H9 (cell line): ENCODE measurements at regions not wholly inside any gene's neighbourhood (a gene's known extent, or its start where the extent isn't known, plus 50 kb on each side); places are given as distances from the start of the nearest gene placed in this dataset.
A peak's percentile ranks its signal among the peaks of the same experiment; 100 is the strongest.

ENCODE experiments used
- DNase-seq: peaks from one replicate; pipeline ENCODE4 v3.0.0-alpha.2; 2017
- H2AFZ ChIP-seq: one replicate; pipeline ENCODE4 v1.6.1; 2013; ENCODE audit warnings: mild to moderate bottlenecking, low read length, control low read depth, moderate library complexity
- H2AK5ac ChIP-seq: 2 replicates; pipeline ENCODE4 v1.6.1; 2013; ENCODE audit warnings: low read length, control low read depth, mixed read lengths; ENCODE audit not compliant: insufficient read length
- H2BK120ac ChIP-seq: one replicate; pipeline ENCODE4 v1.6.1; 2013; ENCODE audit warnings: low read depth, mild to moderate bottlenecking, low read length, control low read depth, inconsistent platforms; ENCODE audit not compliant: poor library complexity, severe bottlenecking
- H2BK12ac ChIP-seq: 2 replicates; pipeline ENCODE4 v1.6.1; 2013; ENCODE audit warnings: low read length, control low read depth, mixed read lengths, low read depth; ENCODE audit not compliant: insufficient read length
- H2BK15ac ChIP-seq: 2 replicates; pipeline ENCODE4 v1.6.1; 2013; ENCODE audit warnings: low read depth, low read length, control low read depth
- H2BK20ac ChIP-seq: one replicate; pipeline ENCODE4 v1.6.1; 2013; ENCODE audit warnings: low read depth, mild to moderate bottlenecking, low read length, control low read depth, inconsistent platforms; ENCODE audit not compliant: poor library complexity, severe bottlenecking
- H2BK5ac ChIP-seq: 2 replicates; pipeline ENCODE4 v1.6.1; 2013; ENCODE audit warnings: low read length, control low read depth, mixed read lengths; ENCODE audit not compliant: insufficient read length
- H3K14ac ChIP-seq: 2 replicates; pipeline ENCODE4 v1.6.1; 2013; ENCODE audit warnings: low read length, control low read depth; ENCODE audit not compliant: insufficient read depth
- H3K18ac ChIP-seq: 2 replicates; pipeline ENCODE4 v1.6.1; 2013; ENCODE audit warnings: low read depth, mild to moderate bottlenecking, mixed read lengths, low read length, control low read depth; ENCODE audit not compliant: insufficient read length
- H3K23ac ChIP-seq: 2 replicates; pipeline ENCODE4 v1.6.1; 2013; ENCODE audit warnings: low read length, control low read depth, mixed read lengths, low read depth; ENCODE audit not compliant: insufficient read length
- H3K23me2 ChIP-seq: 2 replicates; pipeline ENCODE4 v1.6.1; 2013; ENCODE audit warnings: low read depth, mild to moderate bottlenecking, mixed read lengths, low read length, control low read depth; ENCODE audit not compliant: insufficient read length, poor library complexity, severe bottlenecking
- H3K27ac ChIP-seq: 2 replicates; pipeline ENCODE4 v1.5.1; 2013; ENCODE audit warnings: low read length, control low read depth, mixed read lengths, low read depth; ENCODE audit not compliant: insufficient read length
- H3K27me3 ChIP-seq: 2 replicates; pipeline ENCODE4 v1.6.1; 2013; ENCODE audit warnings: low read length, control low read depth, inconsistent platforms; ENCODE audit not compliant: insufficient read depth
- H3K4ac ChIP-seq: 2 replicates; pipeline ENCODE4 v1.6.1; 2013; ENCODE audit warnings: low read depth, mild to moderate bottlenecking, control low read depth, inconsistent platforms, low read length, moderate library complexity
- H3K4me1 ChIP-seq: 2 replicates; pipeline ENCODE4 v1.6.1; 2013; ENCODE audit warnings: low read length, control low read depth, inconsistent platforms; ENCODE audit not compliant: insufficient read depth
- H3K4me2 ChIP-seq: 2 replicates; pipeline ENCODE4 v1.6.1; 2013; ENCODE audit warnings: low read length, control low read depth, mixed read lengths; ENCODE audit not compliant: insufficient read length, insufficient read depth
- H3K56ac ChIP-seq: 2 replicates; pipeline ENCODE4 v1.6.1; 2013; ENCODE audit warnings: low read depth, mild to moderate bottlenecking, mixed read lengths, low read length, control low read depth; ENCODE audit not compliant: insufficient read length
- H3K79me1 ChIP-seq: 2 replicates; pipeline ENCODE4 v1.6.1; 2013; ENCODE audit warnings: low read depth, mild to moderate bottlenecking, moderate library complexity, low read length, control low read depth, inconsistent platforms; ENCODE audit not compliant: insufficient read depth, poor library complexity, severe bottlenecking
- H3K79me2 ChIP-seq: 2 replicates; pipeline ENCODE4 v1.6.1; 2013; ENCODE audit warnings: low read length, control low read depth, inconsistent platforms; ENCODE audit not compliant: insufficient read depth
- H3K9ac ChIP-seq: 2 replicates; pipeline ENCODE4 v1.6.1; 2013; ENCODE audit warnings: low read length, control low read depth, mixed read lengths; ENCODE audit not compliant: insufficient read length; ENCODE audit errors: extremely low read depth
- H3K9me3 ChIP-seq: one replicate; pipeline ENCODE4 v1.6.1; 2013; ENCODE audit warnings: low read depth, low read length, inconsistent platforms; ENCODE audit not compliant: control insufficient read depth
- H3T11ph ChIP-seq: one replicate; pipeline ENCODE4 v1.6.1; 2013; ENCODE audit warnings: mild to moderate bottlenecking, low read length, control low read depth, inconsistent platforms
- H4K20me1 ChIP-seq: one replicate; pipeline ENCODE4 v1.6.1; 2013; ENCODE audit not compliant: control insufficient read depth, insufficient read length, insufficient read depth
- H4K5ac ChIP-seq: 2 replicates; pipeline ENCODE4 v1.6.1; 2013; ENCODE audit warnings: low read depth, mild to moderate bottlenecking, mixed read lengths, low read length, control low read depth; ENCODE audit not compliant: insufficient read length
- H4K8ac ChIP-seq: replicated peaks from 2 replicates; pipeline ENCODE4 v1.6.1; 2013; ENCODE audit warnings: low read length, control low read depth, mixed read lengths, low read depth; ENCODE audit not compliant: insufficient read length
- H4K91ac ChIP-seq: 2 replicates; pipeline ENCODE4 v1.6.1; 2013; ENCODE audit warnings: low read depth, mild to moderate bottlenecking, moderate library complexity, mixed read lengths, low read length, control low read depth; ENCODE audit not compliant: insufficient read length
- H3K27ac Mint-ChIP-seq, 3 experiments: 2 replicates in 2 of 3; 3 replicates in 1 of 3; pipeline ENCODE4 v1.8.0; 2020 to 2021; ENCODE audit warnings: mixed read lengths in 3 of 3, mild to moderate bottlenecking in 1 of 3, moderate library complexity in 1 of 3
- H3K27me3 Mint-ChIP-seq: 2 replicates; pipeline ENCODE4 v1.8.0; 2021; ENCODE audit warnings: low read depth, mild to moderate bottlenecking, moderate library complexity, mixed read lengths
- H3K36me3 Mint-ChIP-seq, 3 experiments: 2 replicates in 2 of 3; 3 replicates in 1 of 3; pipeline ENCODE4 v1.8.0; 2020 to 2021; ENCODE audit warnings: low read depth in 3 of 3, mixed read lengths in 3 of 3; ENCODE audit not compliant: insufficient read depth in 1 of 3
- H3K4me1 Mint-ChIP-seq, 2 experiments: 2 replicates each; pipeline ENCODE4 v1.8.0; 2020; ENCODE audit warnings: mixed read lengths in 2 of 2
- H3K4me3 Mint-ChIP-seq, 2 experiments: 2 replicates in 1 of 2; 3 replicates in 1 of 2; pipeline ENCODE4 v1.8.0; 2020 to 2021; ENCODE audit warnings: mild to moderate bottlenecking in 2 of 2, mixed read lengths in 2 of 2, moderate library complexity in 1 of 2
- H3K9me3 Mint-ChIP-seq, 2 experiments: 2 replicates in 1 of 2; 3 replicates in 1 of 2; pipeline ENCODE4 v1.8.0; 2020; ENCODE audit warnings: mild to moderate bottlenecking in 2 of 2, mixed read lengths in 2 of 2, moderate library complexity in 1 of 2
- WGBS: extraction: QIAGEN DNeasy Blood & Tissue Kit; methylation state at CpG from one replicate; pipeline ENCODE4 v1.1.7; 2013; ENCODE audit warnings: missing lambda C conversion rate, low lambda C conversion rate, mixed read lengths; ENCODE audit not compliant: insufficient read length; ENCODE audit errors: extremely low coverage; 5-methylcytosine and 5-hydroxymethylcytosine counted together
- TF ChIP-seq, protein P1 (sequence below): fragments of 200-600 bp; sonication (generic); conservative IDR thresholded peaks from 3 replicates; pipeline ENCODE4 v1.8.0; 2021; ENCODE audit warnings: antibody characterized with exemption, mild to moderate bottlenecking

DNA sequence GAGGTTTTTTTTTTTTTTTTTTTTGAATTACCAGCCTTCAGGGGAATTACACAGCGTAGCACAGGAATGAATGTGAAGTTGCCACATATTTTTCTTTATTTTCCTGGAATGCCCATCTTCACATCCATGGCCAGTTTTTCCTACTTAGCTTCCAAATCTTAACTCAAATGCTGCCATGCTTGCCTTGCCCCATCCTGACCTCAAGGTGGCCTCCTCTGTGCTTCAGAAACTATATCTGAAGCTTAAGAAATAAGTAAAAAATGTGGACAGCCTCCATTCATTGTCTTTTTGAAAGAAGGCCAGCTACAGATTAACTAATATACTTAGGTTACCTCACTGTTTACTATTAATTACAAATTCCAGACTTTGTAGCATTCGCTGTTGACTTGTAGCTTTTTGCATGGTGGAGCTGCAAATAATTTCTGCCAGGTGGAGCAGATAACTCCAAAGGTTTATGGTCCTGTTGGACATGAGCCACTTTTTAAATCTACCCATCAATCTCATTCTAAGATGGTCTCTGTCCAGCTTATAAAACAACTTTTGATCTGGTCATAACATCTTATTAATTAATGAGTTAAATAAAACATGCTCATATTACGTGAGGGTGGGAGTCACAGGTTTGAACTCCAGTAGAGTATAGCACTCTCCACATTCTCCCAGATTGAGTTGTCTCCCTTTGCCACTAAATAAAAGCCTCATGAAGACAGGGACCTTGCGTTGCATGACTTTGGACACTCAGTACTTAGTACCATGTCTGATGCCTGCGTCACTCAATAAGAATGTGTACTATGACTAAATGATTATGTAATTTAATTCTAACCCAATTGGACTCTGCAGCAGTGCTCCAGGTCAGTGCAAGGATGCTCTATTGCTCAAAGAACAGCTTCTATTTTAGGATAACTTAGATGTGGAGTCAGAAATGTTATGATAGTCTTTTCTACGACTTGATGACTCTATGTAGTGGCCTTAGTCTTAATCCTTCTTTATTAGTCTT is 678.6 kb upstream of the CITED2 start:
- H3K4me2 ChIP-seq = no peak overlapping the region
- no peak overlapping the region for H2BK20ac ChIP-seq
- Mint-ChIP-seq H3K9me3 (peaks cover 0 to 2% of the 10 kb centered on the region in 2 experiments; a peak in 1 of 5 replicates), H3K4me3 (no peak overlapping the region), H3K4me1 (peaks cover 26 to 31% of the 10 kb centered on the region in 2 experiments), H3K27me3 (no peaks in the 10 kb centered on the region), H3K36me3 (no peaks in the 10 kb centered on the region), H3K27ac (no peak overlapping the region; a peak in 1 of 7 replicates)
- H3T11ph ChIP-seq = no peak overlapping the region
- H2AK5ac ChIP-seq = no peak overlapping the region
- H3K4ac ChIP-seq = no peak overlapping the region
- H2BK12ac ChIP-seq = no peak overlapping the region
- no CpG with 5 or more reads among the region's 6 CpGs for WGBS
- no peak overlapping the region for H2BK5ac ChIP-seq
- H4K91ac ChIP-seq = no peak overlapping the region
- no peak overlapping the region for H3K18ac ChIP-seq
- no peak overlapping the region for H3K23ac ChIP-seq
- H3K9me3 ChIP-seq = no peaks in the 10 kb centered on the region
- no peaks in the 10 kb centered on the region for H3K79me2 ChIP-seq
- H4K5ac ChIP-seq = no peak overlapping the region
- no peak overlapping the region for H2BK120ac ChIP-seq
- H3K56ac ChIP-seq = no peak overlapping the region
- no peaks in the 10 kb centered on the region for H4K20me1 ChIP-seq
- no peak overlapping the region for H4K8ac ChIP-seq
- no peaks in the 10 kb centered on the region for H3K79me1 ChIP-seq
- H2AFZ ChIP-seq = no peak overlapping the region
- DNase-seq = no peak
- H3K14ac ChIP-seq = no peak overlapping the region
- H3K27ac ChIP-seq = no peak overlapping the region
- H2BK15ac ChIP-seq = no peak overlapping the region
- H3K27me3 ChIP-seq = no peaks in the 10 kb centered on the region
- H3K4me1 ChIP-seq = peaks cover 15% of the 10 kb centered on the region; the same call in 1 of the 2 replicates
- H3K9ac ChIP-seq = no peak overlapping the region
- H3K23me2 ChIP-seq = no peaks in the 10 kb centered on the region
- TF ChIP-seq, protein P1, sequence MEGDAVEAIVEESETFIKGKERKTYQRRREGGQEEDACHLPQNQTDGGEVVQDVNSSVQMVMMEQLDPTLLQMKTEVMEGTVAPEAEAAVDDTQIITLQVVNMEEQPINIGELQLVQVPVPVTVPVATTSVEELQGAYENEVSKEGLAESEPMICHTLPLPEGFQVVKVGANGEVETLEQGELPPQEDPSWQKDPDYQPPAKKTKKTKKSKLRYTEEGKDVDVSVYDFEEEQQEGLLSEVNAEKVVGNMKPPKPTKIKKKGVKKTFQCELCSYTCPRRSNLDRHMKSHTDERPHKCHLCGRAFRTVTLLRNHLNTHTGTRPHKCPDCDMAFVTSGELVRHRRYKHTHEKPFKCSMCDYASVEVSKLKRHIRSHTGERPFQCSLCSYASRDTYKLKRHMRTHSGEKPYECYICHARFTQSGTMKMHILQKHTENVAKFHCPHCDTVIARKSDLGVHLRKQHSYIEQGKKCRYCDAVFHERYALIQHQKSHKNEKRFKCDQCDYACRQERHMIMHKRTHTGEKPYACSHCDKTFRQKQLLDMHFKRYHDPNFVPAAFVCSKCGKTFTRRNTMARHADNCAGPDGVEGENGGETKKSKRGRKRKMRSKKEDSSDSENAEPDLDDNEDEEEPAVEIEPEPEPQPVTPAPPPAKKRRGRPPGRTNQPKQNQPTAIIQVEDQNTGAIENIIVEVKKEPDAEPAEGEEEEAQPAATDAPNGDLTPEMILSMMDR = peak; percentile 66
